GM18951 (cell line): ENCODE measurements at regions not wholly inside any gene's neighbourhood (a gene's known extent, or its start where the extent isn't known, plus 50 kb on each side); places are given as distances from the start of the nearest gene placed in this dataset.

Experiments used
- POLR2A ChIP-seq: IDR thresholded peaks from 4 replicates; pipeline ENCODE4 v1.6.1; 2011; ENCODE audit warnings: mild to moderate bottlenecking; ENCODE audit not compliant: insufficient read length, insufficient read depth; ENCODE audit errors: extremely low read depth
- in situ Hi-C: fragments of 300-500 bp; cut with MboI; formaldehyde crosslinking; loops from one replicate; pipeline ENCODE4 v1.12.0; 2022; ENCODE audit warnings: low sequenced_read_pairs, mixed read lengths, inconsistent platforms; ENCODE audit not compliant: unreplicated experiment

- no peak for TF ChIP-seq POLR2A
These were observed 538.8 kb downstream of the MCTP2 start for GRCh38 chr15:94770199-94770598.

DNA sequence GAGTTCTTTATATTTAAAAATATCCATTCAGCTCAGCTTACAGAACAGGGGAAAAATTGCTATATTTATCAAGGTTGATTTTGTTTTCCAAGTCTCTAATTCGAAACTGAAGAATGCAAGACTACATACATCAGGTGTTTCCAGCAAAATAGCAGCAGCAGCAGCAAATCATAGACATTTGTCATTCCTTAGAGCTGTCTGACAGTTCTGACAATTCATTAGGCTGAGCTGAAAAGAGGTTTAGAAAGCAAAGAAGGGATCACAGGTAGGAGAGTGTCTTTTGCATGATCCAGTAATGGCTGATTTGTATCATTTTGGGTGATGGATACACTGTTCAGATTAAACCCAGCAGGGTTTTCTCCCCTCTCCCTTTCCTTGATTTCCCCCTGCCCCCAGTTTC lies 545.7 kb downstream of the MCTP2 start:
- in situ Hi-C loops: no loop called here
- no peak for TF ChIP-seq POLR2A

More at GRCh38 chr15:94770199-94770598, 538.8 kb downstream of the MCTP2 start:
- in situ Hi-C loops: no loop called here

DNA sequence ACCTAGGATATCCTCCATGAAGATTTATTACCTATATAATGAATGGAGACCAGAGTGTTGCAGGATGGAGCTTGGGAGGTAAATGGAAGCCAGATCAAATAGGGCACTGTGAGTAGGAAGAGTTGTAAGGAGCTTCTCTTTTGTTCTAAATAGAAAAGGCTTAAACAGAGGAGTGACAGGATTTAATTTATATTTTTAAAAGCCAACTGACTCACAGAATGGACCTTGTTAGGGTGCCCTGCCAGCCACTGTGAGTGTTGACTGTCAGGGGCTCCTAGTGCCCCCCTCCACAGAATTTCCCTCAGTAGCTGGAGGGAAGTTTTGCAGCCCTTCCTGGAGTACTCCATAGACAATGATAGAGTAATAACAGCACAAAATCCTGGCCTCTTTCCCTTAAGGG lies 547.5 kb downstream of the MCTP2 start:
- in situ Hi-C loops: no loop called here
- TF ChIP-seq POLR2A: no peak

- TF ChIP-seq POLR2A: no peak
- in situ Hi-C loops: no loop called here
These were observed 548.8 kb downstream of the MCTP2 start for GRCh38 chr15:94780166-94780565.

DNA sequence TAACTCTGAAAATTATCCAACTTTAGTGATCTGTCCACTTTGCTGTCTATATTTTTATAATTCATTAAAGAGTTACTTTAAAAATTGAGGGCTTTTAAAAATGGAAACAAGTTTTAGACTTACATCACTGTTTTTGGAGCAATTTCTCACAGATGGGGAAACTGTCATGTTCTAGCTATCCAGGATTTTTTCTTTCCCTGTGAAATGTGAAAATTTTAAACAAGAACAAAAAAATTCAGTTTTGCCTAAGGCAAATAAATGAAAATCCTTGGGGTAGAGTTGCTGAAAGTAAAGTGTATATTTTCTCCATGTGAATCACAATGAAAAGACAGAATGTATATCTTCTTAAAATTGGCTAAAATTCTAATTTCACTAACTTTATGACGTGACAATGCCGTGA lies 553.7 kb downstream of the MCTP2 start:
- in situ Hi-C loops: no loop called here
- TF ChIP-seq POLR2A: no peak

DNA sequence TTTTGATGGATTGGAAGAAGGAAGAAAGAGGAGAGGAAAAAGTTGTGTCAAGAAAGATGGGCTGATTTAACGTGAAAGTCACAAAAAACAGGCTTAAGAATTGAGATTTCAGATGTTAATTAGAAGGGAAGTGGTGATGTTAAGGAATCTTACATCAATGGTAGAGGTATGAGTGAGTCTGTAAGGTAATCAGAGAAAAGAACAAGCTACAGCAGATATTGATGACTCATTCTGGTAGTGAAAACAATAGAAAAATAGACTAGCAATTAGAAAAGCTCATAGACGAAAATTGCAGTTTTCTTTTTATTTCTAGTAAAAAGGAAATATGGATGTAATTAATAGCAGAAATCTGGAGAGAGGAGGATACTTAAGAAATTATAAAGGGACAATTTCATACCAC lies 559.6 kb downstream of the MCTP2 start:
- TF ChIP-seq POLR2A: no peak
- in situ Hi-C loops: no loop called here

DNA sequence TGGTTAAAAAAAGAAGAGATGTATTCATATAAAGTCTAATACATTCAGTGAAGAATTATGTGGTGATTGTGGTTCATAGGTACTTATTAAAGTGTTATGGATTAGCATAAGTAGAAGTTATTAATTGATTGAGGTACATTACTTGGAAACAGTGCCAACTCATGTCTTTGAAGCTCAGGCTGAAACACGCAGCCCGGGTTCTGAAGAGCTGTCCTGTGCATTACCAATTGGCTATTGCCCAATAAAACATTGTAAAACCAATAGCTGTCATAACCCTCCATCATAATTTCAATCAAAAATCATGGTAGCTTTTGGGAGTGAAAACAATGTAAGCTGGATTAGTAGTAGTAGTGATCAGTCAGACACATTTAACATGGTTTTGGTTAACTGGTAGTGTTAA lies 560.1 kb downstream of the MCTP2 start:
- no peak for TF ChIP-seq POLR2A
- in situ Hi-C loops: no loop called here

DNA sequence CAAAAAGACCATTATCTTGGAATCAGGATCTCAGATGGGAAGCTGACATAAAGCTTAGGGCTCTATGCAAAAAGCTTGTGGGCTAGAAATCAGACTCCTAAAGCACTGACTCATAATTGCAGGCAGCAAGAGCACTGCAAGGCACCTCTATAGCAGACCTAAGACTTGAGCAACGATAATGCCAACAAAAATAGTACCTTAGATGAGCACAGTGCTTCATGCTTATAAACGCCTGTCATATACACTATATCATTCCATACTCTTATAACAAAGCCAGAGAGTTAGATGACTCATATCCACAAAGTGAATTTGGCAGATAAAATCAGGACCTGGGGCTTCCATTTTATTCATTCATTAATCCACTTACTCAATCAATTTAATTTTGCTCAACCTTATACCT lies 560.8 kb downstream of the MCTP2 start:
- TF ChIP-seq POLR2A: no peak
- in situ Hi-C loops: no loop called here

DNA sequence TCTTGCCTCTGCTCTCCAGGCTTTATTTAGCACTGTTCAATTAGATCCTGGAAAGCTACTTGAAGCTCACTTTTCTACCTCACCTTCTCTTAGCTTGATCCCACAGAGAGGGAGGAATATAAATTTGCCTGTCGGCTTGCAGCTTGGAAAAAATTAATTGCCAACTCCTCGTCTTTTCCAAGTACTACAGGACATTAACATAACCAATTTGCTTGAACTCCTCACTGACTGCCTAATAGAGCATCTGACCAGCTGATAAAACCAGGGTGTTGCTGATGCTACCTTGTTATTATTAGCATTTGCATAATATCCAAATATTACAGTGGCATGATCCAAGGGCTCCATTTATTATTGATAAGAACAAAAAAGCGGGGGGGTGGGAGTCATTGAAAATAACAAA lies 561.8 kb downstream of the MCTP2 start:
- in situ Hi-C loops: no loop called here
- no peak for TF ChIP-seq POLR2A

DNA sequence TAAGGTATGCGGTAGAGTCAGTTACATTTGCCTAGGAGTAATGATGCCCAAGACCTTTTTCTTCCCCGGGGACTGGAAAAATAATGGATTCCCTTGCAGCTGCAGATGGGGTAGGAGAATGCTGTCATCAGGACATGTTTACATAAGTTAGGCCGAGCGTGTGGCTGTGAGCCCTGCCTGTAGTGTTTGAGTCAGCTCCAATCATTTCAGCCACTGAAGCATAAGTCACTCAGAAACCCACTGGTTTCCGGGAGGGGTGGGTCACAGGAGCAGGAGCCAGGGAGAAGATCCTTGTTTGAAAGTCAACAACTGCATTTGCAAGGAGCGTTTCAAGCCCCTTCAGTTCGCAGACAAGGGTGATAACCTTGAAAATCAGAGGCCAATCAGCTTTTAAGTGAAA lies 562.3 kb downstream of the MCTP2 start:
- in situ Hi-C loops: no loop called here
- no peak for TF ChIP-seq POLR2A

- TF ChIP-seq POLR2A: no peak
- in situ Hi-C loops: no loop called here
These were observed 573.3 kb downstream of the MCTP2 start for GRCh38 chr15:94804613-94805012.

GRCh38 chr15:94815110-94815731 lies 583.9 kb downstream of the MCTP2 start:
- in situ Hi-C loops: no loop called here
- no peak for TF ChIP-seq POLR2A

DNA sequence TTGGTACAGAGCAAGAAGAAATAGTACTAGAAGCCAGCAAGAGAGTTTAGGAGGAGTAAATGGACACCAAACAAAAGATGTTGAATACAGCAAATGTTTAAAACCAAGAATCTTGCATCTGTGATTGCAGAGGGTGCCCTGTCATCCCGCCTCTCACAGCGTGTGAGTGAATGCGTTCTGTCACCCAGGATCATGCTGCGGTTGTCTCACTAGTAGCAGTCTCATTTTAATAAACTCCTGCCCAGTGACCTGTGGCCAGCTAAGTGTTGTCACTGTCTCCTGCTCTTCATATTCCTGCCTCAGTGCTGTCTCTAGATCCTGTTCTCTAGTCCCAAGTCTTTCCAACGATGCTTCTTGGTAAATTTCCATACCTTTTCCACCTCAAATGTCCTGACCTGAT lies 584.6 kb downstream of the MCTP2 start:
- no peak for TF ChIP-seq POLR2A
- in situ Hi-C loops: no loop called here

- in situ Hi-C loops: no loop called here
- TF ChIP-seq POLR2A: no peak
These were observed 598.8 kb downstream of the MCTP2 start for GRCh38 chr15:94829887-94830884.

DNA sequence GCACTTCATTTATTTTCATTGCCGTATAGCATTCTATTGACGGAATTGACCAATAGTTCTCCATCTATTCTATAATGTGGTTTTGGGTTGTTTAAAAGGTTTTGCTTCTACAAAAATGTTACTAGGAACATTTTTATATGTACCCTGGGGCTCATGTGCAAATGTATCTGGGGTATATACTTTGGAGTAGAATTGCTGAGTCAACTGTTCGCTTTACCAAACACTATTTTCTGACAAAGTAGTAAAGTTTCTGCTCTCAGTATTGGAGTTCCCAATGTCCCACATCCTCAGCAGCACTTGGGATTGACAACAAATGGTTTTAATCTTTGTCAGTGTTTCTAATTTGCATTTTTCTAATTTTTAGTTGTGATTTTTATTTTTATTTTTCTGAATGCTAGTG lies 602.6 kb downstream of the MCTP2 start:
- no peak for TF ChIP-seq POLR2A
- in situ Hi-C loops: no loop called here
